GM12891 (cell line): ENCODE measurements at regions not wholly inside any gene's neighbourhood (a gene's known extent, or its start where the extent isn't known, plus 50 kb on each side); places are given as distances from the start of the nearest gene placed in this dataset.
"Not testable (repeated sequence)": the region's sequence is repeated elsewhere in the genome, so short reads cannot be mapped to it uniquely, and the experiment has no call there.

ENCODE experiments used
- DNase-seq: peaks from one replicate; pipeline ENCODE4 v3.0.0; 2011; ENCODE audit warnings: low spot score; ENCODE audit not compliant: insufficient read length
- FAIRE-seq: peaks from 2 replicates; lab custom pipeline; 2011; peaks lifted over from hg19 to GRCh38; lab: Jason Lieb, UNC
- PAX5 ChIP-seq: IDR thresholded peaks from 2 replicates; pipeline ENCODE4 v1.6.1; 2011; ENCODE audit warnings: low read length, moderate library complexity, mild to moderate bottlenecking; ENCODE audit not compliant: insufficient read depth, severe bottlenecking
- POLR2A ChIP-seq: IDR thresholded peaks from 2 replicates; pipeline ENCODE4 v1.6.1; 2011; ENCODE audit warnings: low read depth, low read length, control low read depth
- POLR2AphosphoS5 ChIP-seq: IDR thresholded peaks from 2 replicates; pipeline ENCODE4 v1.6.1; 2011; ENCODE audit warnings: low read depth, low read length, control low read depth
- POU2F2 ChIP-seq: IDR thresholded peaks from 2 replicates; pipeline ENCODE4 v1.6.1; 2011; ENCODE audit warnings: low read depth, mild to moderate bottlenecking, control low read depth, low read length, moderate library complexity
- SPI1 ChIP-seq: IDR thresholded peaks from 2 replicates; pipeline ENCODE4 v1.6.1; 2011; ENCODE audit warnings: low read depth, low read length, control low read depth
- TAF1 ChIP-seq: IDR thresholded peaks from 2 replicates; pipeline ENCODE4 v1.6.1; 2011; ENCODE audit warnings: low read depth, low read length, control low read depth

DNA sequence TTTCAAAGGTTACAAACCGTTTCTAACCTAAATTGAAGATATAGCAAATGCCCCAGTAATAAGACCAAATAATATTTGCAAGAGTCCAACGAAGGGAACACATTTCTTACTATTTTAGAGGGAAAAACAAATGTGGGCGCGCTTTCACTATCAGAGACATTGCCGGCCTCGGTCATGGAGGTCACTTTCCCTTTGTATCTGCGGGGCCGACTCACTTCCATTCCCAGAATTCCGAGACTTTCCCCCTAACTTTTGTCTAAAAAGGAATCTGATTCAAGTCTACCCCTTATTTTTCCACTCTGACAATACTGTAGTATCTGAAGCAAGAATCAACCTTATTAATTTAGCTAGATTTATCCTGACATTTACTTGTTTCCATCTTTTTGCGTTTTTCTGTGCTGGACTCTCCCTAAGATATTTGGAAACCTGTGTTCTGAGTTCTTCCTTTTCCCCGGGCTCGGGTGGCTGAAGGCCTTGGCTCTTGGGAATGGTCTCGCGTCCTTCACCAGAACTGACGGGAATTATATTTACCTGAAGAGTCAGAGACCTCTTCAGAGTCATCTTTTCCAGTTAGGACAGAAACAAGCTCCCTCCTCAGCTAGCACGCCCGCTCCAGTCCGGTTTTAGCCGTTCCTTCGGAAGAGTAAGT is 71.8 kb upstream of the ZNF184 start:
- DNase-seq (no peak), FAIRE-seq (no peak)
- TF ChIP-seq POLR2A (no peak), PAX5 (no peak), POLR2AphosphoS5 (no peak), POU2F2 (no peak), TAF1 (no peak)

DNA sequence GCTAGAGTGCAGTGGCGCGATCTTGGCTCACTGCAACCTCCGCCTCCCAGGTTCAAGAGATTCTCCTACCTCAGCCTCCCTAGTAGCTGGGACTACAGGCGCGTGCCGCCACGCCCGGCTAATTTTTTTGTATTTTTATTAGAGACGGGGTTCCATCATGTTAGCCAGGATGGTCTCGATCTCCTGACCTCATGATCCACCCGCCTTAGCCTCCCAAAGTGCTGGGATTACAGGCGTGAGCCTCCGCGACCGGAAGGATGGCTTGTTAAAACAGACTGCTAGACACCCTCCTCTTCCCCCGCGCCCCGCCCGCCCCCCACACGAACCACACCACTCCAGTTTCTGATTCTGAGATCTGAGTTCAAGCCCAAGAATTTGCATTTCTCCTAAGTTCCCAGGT is 71.2 kb upstream of the ZNF184 start:
- FAIRE-seq, DNase-seq: not testable (repeated sequence)

DNA sequence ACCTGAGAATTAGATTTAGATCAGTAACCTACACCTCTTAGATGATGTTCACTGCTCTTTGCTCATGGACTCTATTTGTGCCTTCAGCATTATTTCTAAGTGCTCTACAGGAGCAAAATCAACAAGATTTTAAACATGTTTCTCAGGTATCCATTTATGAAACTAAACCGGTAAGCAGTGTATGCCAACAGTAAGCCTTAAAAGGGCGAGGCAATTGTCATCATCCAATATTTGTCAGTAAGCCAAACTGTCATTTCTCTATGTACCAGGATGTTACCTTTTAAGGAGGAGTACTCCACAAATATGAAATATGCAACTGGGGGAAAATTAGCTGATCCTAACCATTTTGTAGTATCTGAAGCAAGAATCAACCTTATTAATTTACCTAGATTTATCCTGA is 69.6 kb upstream of the ZNF184 start:
- TF ChIP-seq PAX5, result no peak
- no peak for TF ChIP-seq SPI1
- no peak for DNase-seq
- no peak for FAIRE-seq

DNA sequence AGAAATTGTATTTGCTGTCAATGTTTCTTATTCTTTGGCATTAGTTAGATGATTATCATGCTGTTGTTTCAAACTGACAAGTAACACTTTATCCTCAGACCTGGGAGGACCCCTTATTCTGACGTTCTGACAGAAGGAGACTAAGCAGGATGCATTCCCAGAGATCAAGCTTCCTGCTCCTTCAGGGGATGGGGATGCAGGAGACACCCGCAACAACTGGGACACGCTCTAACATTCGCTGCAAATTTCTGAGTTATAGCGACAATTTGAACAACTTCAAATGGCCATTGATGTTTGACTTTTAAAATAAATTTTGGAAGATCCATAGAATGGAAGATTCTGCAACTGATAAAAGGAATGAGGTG is 69.0 kb upstream of the ZNF184 start:
- FAIRE-seq, result no peak
- no peak for TF ChIP-seq SPI1
- no peak for TF ChIP-seq TAF1
- TF ChIP-seq PAX5, result no peak
- no peak for TF ChIP-seq POU2F2
- TF ChIP-seq POLR2AphosphoS5, result no peak
- TF ChIP-seq POLR2A, result no peak
- no peak for DNase-seq

DNA sequence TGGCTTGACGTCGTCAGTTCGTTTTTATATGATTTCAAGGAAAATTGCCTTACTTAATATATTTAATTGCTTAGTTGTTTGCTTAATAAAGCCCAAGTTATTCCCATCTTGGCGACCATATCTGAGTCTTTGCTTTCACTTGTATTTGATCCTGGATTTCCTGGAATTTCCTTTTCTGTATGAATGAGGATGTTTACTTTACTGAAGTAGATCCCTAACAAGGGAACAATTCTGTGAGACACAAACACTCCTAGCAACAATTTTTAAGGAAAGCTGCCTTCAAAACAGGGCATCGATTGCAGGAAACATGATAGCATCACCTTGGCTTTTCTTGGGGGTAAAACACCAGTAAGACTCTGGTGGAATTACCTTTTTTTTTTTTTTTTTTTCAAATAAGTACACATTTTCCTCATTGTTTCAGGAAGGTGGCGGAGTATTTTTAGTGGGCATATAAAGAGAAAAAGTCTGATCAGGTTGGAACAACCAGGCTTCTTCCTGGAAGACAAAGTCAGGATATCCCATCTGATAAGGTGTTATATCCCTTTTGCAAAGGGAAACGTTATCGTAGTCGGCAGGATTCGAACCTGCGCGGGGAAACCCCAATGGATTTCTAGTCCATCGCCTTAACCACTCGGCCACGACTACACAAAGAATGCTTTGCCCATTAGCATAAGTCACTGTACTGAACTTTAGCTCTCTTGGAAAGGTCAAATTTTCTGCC is 68.5 kb upstream of the ZNF184 start:
- FAIRE-seq (no peak), DNase-seq (no peak)
- TF ChIP-seq TAF1 (no peak), POLR2A (no peak), POLR2AphosphoS5 (no peak), POU2F2 (no peak), PAX5 (no peak), SPI1 (no peak)

DNA sequence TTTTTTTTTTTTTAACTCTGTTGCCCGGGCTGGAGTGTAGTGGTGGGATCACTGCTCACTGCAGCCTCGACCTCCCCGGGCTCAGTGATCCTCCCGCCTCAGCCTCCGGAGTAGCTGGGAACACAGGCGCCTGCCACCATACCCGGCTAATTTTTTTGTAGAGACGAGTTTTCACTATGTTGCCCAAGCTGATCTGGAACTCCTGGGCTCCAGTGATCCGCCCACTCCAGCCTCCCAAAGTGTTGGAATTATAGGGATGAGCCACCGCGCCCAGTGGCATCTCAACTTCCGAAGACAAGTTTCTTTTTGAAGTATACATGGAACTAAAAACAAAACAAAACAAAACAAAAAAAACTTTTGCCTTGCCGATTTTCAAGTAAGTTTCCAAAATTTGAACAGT is 66.6 kb upstream of the ZNF184 start:
- FAIRE-seq (no peak), DNase-seq (no peak)
- no peak for TF ChIP-seq TAF1
- no peak for TF ChIP-seq POLR2AphosphoS5
- no peak for TF ChIP-seq POU2F2
- no peak for TF ChIP-seq POLR2A
- no peak for TF ChIP-seq PAX5
- TF ChIP-seq SPI1, result no peak

DNA sequence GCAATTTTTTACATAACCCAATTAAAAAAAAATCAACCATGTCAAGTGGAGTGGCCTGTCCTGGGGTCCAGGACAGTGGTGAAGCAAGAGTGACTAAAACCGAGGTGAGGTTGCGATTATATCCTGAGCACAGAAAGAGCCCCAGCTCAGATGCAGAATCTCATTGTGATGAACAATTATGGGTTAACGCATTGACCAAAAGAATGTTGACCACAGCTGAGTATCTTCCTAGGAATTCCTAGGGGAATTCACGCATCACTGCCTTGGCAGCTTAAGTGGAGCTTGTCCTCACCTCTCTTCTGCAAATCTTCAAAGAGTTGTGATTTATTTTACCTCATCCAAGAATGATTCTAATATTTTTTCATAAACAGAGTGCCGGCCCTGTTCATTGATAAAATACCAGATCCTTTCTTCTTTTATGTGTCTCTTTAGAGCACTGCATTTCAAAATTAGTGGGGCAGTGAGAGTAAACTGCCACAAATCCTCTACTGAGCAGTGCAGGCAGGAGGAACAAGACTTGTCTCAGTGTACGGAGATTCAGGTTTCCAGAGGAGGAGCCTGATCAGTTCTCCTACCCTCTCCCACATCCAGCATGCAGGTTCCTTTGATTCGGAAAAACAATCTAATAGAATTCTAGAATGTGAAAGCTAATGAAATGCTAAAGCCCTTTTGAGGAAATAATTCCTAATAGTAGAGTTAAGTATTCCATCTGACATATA is 60.1 kb upstream of the ZNF184 start:
- FAIRE-seq, result no peak
- DNase-seq, result no peak
- TF ChIP-seq PAX5 (no peak), SPI1 (no peak), POU2F2 (no peak), TAF1 (no peak), POLR2AphosphoS5 (no peak), POLR2A (no peak)

DNA sequence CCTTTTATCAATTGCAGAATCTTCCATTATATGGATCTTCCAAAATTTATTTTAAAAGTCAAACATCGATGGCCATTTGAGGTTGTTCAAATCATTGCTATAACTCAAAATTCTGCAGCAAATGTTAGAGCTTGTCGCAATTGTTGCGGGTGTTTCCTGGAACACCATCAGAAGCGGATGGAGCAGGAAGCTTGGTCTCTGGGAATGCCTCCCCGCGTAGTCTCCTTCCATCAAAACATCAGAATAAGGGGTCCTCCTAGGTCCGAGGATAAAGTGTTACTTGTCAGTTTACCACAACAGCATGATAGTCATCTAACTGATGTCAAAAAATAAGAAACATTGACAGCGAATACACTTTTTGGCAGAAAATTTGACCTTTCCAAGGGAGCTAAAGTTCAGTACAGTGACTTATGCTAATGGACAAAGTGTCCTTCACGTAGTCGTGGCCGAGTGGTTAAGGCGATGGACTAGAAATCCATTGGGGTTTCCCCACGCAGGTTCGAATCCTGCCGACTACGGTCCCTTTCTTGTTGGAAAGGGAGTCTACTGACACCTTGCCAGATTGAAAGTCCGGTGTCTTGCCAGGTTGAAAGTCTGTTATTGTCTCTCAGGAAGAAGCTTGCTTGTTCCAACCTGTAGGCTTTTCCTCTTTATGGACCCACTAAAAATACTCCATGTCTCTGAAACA is 59.0 kb upstream of the ZNF184 start:
- no peak for TF ChIP-seq POLR2AphosphoS5
- TF ChIP-seq TAF1, result no peak
- no peak for TF ChIP-seq PAX5
- TF ChIP-seq SPI1, result no peak
- TF ChIP-seq POLR2A, result no peak
- no peak for FAIRE-seq
- DNase-seq, result no peak

DNA sequence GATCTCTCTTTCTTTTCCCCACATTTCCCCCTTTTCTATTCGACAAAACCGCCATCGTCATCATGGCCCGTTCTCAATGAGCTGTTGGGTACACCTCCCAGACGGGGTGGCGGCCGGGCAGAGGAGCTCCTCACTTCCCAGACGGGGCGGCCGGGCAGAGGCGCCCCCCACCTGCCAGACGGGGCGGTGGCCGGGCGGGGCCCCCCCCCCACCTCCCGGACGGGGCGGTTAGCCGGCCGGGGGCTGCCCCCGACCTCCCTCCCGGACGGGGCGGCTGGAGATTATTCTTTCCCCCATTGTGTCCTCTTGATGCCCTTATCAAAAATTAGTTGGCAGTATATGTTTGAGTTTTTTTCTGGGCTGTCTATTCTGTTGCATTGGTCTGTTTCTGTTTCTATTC is 56.9 kb upstream of the ZNF184 start:
- not testable (repeated sequence) for FAIRE-seq, DNase-seq

DNA sequence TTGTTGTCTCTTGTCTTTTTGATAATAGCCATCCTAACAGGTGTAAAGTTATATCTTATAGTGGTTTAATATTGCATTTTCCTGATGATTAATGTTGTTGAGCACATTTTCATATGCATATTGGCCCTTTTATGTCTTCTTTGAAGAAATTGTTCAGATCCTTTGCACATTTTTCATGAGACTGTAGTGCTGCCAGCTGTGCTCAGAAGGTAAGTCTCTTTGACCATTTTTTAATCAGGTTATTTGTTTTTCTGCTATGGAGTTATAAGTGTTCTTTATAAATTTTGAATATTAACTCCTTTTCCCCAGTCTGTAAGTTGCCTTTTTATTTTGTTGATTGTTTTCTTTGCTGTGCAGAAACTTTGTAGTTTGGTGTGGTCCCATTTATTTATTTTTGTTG is 55.8 kb upstream of the ZNF184 start:
- TF ChIP-seq POLR2AphosphoS5 (no peak), SPI1 (no peak)
- DNase-seq (no peak), FAIRE-seq (no peak)
